Pancreas (tissue), 10 donors: ENCODE measurements at regions not wholly inside any gene's neighbourhood (a gene's known extent, or its start where the extent isn't known, plus 50 kb on each side); places are given as distances from the start of the nearest gene placed in this dataset.

Experiments used
- ATAC-seq, 4 donors: fragments of 200-7000 bp; cut with Tn5 transposase; one replicate each; pipeline versions ENCODE4 v1.8.0 to v1.9.1; 2020; ENCODE audit warnings: mild to moderate bottlenecking in 4 of 4, moderate library complexity in 4 of 4
- DNase-seq, 6 donors: peaks; one replicate each; pipeline ENCODE4 v3.0.0-alpha.2; 2020
- FAIRE-seq: peaks from 2 replicates; lab custom pipeline; 2012; peaks lifted over from hg19 to GRCh38; lab: Jason Lieb, UNC
- H3K27ac ChIP-seq, 4 donors: fragments of 200-600 bp; sonication (generic); 1 replicate in 3 of 4; 2 replicates in 1 of 4; pipeline versions ENCODE4 v1.5.0 to v1.8.0; 2020
- H3K27me3 ChIP-seq, 4 donors: fragments of 200-600 bp; one replicate each; pipeline ENCODE4 v1.8.0; 2021
- H3K36me3 ChIP-seq, 3 donors: fragments of 200-600 bp; sonication (generic) in 1 of 3; one replicate each; pipeline versions ENCODE4 v1.5.0 to v1.8.0; 2020 to 2021
- H3K4me1 ChIP-seq, 3 donors: fragments of 200-600 bp; one replicate each; pipeline ENCODE4 v1.8.0; 2021
- H3K4me3 ChIP-seq, 4 donors: fragments of 200-600 bp; sonication (generic) in 2 of 4; one replicate each; pipeline versions ENCODE4 v1.5.0 to v1.8.0; 2020 to 2021
- H3K9me3 ChIP-seq, 4 donors: fragments of 200-600 bp; one replicate each; pipeline ENCODE4 v1.8.0; 2021
- CTCF ChIP-seq, 4 donors: fragments of 200-600 bp; sonication (generic) in 3 of 4; IDR thresholded peaks; one replicate each; pipeline versions ENCODE4 v1.5.0 to v1.8.0; 2021; ENCODE audit warnings: antibody characterized with exemption in 4 of 4
- WGBS, 2 donors: extraction: QIAGEN DNeasy Blood & Tissue Kit; methylation state at CpG; one replicate each; pipeline ENCODE4 v1.1.7; 2013; 5-methylcytosine and 5-hydroxymethylcytosine counted together
- intact Hi-C, 3 donors: fragments of 100-400 bp; cut with DNase I; formaldehyde crosslinking; loops; one replicate each; pipeline versions ENCODE4 v1.11.1 to v1.14.2; 2022
- donor health status: healthy with polysubstance abuse.
- donor health status: DM: no; HTN: no; CAD: no; lungs with moderate emphysema.
- donor health status: DM: no; HTN: no; CAD: no.
- donor health status: control.
- donor health status: control.
- donor health status: Bipolar disorder and iron deficiency.
- donor health status: DM: yes; HTN: yes; CAD: no.
- donor health status: DM: no; HTN: no; CAD: no.
- donor health status: DM: no; HTN: no; CAD: no.
- donor health status: DM: yes; HTN: yes; CAD: no.

DNA sequence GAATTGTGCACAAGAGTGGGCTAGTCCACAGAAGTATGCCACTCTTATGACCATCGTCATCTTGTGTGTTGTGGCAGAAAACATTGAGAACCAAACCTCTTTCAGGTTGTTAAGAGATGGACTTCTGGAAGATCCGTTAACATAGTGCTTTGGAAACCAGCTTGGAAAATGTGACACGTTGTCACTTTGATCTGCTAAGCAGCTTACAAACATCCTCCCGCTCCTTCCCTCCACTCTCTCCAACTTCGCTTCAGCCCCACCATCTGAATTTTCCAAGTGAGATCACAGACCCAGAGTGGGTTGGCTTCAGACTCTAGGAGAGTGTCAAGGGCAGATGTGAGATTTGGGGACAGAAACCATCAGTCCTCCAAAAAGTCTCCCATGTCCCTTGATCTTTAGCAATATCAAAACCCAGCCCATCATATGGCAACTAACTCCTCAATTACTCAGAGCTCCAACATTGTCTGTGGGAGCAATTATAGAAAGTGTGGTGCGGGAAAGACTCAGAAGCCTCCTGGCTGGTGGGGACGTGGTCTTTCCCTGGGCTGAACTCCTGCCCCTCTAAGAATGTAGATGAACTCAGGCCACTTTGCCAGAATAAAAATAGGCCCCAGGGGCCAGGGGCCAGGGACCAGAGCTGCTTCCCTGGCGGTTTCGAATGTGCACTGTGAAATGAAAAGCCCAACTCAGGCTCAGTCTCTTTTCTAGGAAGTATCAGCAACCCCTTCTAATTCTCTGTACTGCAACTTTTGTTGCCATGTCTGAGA, 129.5 kb downstream of the SLC38A6 start:
- no peak for TF ChIP-seq CTCF (IDR thresholded peaks at IDR 0.05)
- no peaks in the 10 kb centered on the region for H3K27me3 ChIP-seq
- DNase-seq (no peak), FAIRE-seq (no peak), ATAC-seq (no peak)
- no peak overlapping the region for H3K27ac ChIP-seq
- H3K9me3 ChIP-seq = no peaks in the 10 kb centered on the region
- intact Hi-C loops = no loop called here
- no peaks in the 10 kb centered on the region for H3K36me3 ChIP-seq
- H3K4me1 ChIP-seq = no peaks in the 10 kb centered on the region
- 66 to 67% methylated on average over 9 of the region's 9 CpGs for WGBS, 2 donors
- no peak overlapping the region for H3K4me3 ChIP-seq

DNA sequence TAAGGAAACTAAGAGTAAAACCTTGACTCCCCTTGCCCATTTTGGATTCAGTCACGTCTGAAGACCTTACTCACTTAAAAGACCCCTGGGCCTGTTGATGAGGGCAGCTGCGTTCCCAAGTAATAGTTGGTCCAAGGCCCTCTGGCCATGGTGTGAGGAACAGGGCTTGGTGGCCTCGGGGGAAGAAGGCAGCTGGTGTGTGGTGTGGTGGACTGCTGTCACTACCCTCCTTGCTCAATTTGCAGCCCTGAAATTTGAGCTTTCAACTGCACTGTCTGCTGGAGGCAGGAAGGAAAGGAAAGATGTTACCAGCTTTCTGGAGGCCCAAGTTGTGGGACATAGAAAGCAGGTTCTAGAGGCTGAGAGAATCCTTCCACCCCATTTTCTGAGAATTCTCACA, 128.2 kb downstream of the SLC38A6 start:
- WGBS, 2 donors = 49 to 57% methylated on average over 3 of the region's 3 CpGs
- FAIRE-seq (no peak), ATAC-seq (no peak), DNase-seq (no peak)
- H3K9me3 ChIP-seq = no peaks in the 10 kb centered on the region
- H3K36me3 ChIP-seq = no peaks in the 10 kb centered on the region
- H3K4me1 ChIP-seq = no peaks in the 10 kb centered on the region
- intact Hi-C loops = no loop called here
- H3K27me3 ChIP-seq = no peaks in the 10 kb centered on the region
- no peak overlapping the region for H3K27ac ChIP-seq
- TF ChIP-seq CTCF (IDR thresholded peaks at IDR 0.05) = no peak
- no peak overlapping the region for H3K4me3 ChIP-seq

DNA sequence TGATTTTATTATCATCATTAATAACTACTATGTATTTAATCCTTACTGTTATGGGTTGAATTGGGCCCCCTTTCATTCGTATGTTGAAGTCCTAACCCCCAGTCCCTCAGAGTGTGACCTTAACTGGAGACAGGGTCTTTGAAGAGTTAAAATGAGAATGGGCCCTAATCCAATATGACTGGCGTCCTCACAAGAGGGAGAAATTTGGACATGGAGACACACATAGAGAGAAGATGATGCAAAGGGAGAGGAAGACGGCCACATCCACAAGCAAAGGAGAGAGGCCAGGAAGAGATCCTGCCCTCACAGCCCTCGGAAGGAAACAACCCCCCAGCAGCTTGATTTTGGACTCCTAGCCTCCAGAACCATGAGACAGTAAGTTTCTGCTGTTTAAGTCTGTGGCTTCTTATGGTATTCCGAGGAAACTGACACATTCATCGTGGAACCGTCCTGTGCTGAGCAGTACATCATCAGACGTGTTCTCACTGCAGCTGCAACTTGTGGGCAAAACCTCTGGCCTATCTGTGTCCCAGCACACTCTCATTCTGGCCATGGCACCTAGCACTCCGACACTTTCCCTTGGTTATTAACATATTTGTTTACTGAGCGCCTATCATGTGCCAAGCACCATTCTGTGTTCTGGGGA, 127.6 kb downstream of the SLC38A6 start:
- TF ChIP-seq CTCF (IDR thresholded peaks at IDR 0.05) = no peak
- H3K4me3 ChIP-seq = no peak overlapping the region
- DNase-seq = no peak
- no peaks in the 10 kb centered on the region for H3K36me3 ChIP-seq
- WGBS, 2 donors = 73 to 79% methylated on average over 10 of the region's 10 CpGs
- H3K4me1 ChIP-seq = no peaks in the 10 kb centered on the region
- no peak overlapping the region for H3K27ac ChIP-seq
- intact Hi-C loops = no loop called here
- H3K27me3 ChIP-seq = no peaks in the 10 kb centered on the region
- H3K9me3 ChIP-seq = no peaks in the 10 kb centered on the region
- ATAC-seq = no peak
- FAIRE-seq = no peak

DNA sequence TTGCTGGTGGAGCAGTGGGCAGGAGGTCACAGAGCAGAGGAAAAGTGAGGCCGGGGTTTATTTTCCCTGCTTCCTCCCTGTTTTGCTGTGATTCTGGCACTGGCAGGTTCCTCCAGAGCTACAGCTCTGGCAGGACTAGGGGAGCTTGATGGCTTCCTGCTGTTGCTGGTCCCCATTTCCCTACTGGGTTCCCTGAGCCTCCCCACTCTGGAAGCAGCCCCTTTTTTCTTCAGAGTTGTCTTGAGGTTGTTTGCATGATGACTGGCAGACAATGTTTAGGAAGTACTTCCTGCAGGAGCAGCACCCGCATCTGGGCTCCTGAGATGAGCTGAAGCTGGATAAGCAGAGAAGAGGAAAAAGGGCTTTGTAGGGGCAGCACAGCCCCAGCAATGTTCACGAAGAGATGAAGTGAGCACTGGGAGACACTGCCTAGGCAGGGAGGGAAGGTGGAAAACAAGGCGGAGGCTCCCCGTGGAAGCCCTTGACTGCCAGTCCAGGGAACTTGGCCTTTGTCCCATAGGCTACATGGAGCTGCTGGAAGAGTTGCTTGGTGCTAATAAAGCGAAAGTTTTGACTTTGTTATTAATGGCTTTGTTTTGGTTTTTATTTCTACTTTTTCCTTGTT, 126.9 kb downstream of the SLC38A6 start:
- DNase-seq (no peak), ATAC-seq (no peak), FAIRE-seq (no peak)
- 73 to 87% methylated on average over 6 of the region's 6 CpGs for WGBS, 2 donors
- TF ChIP-seq CTCF (IDR thresholded peaks at IDR 0.05) = no peak
- H3K36me3 ChIP-seq = no peaks in the 10 kb centered on the region
- no peaks in the 10 kb centered on the region for H3K9me3 ChIP-seq
- intact Hi-C loops = no loop called here
- no peak overlapping the region for H3K27ac ChIP-seq
- no peaks in the 10 kb centered on the region for H3K27me3 ChIP-seq
- H3K4me1 ChIP-seq = peaks cover 0 to 1% (median 0%) of the 10 kb centered on the region in 3 donors
- H3K4me3 ChIP-seq = no peak overlapping the region
